ENCODE measurements at regions not wholly inside any gene's neighbourhood (a gene's known extent, or its start where the extent isn't known, plus 50 kb on each side); places are given as distances from the start of the nearest gene placed in this dataset.

DNA sequence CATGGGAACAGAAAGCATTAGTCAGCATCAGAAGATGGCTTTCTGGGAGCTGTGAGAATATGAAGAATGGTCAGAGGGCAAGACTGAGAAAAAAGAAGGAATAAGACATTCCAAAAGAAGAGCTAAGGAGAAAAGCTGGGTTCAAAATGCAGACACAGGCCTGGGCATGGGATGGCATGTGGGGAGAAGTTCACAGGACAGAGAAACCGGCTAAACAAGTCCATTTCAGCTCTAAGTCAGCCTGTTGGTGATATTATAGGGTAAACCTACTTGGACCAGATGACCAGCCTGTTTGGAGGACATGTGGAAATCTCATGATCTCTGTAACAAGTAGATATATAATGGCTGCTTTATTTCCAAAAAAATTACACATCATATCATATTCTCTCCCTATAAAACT lies 91.7 kb upstream of the MEIS1 start:
- Histone ChIP-seq H3K9me2 (replicated peaks; ENCODE audit: low read depth, low read length) (no peaks in the 10 kb centered on the region), H3K27me3 (ENCODE audit: insufficient read depth, low read length, poor library complexity, severe bottlenecking) (no peaks in the 10 kb centered on the region), H3K4me1 (ENCODE audit: insufficient read depth, low read length, poor library complexity, severe bottlenecking) (no peaks in the 10 kb centered on the region), H3K9ac (ENCODE audit: low read depth, low read length, poor library complexity, severe bottlenecking) (no peak overlapping the region), H2AFZ (ENCODE audit: low read length) (no peak overlapping the region), H3K4me3 (ENCODE audit: low read length, poor library complexity, severe bottlenecking) (no peak overlapping the region), H3K9me3 (ENCODE audit: insufficient read depth, low read depth, low read length) (0 out of 2 replicates have a peak, but pooled peaks cover 3% of the 10 kb centered on the region), H3K79me2 (ENCODE audit: insufficient read depth, low read length) (no peaks in the 10 kb centered on the region), H4K20me1 (ENCODE audit: insufficient read depth, low read length, poor library complexity, severe bottlenecking) (no peaks in the 10 kb centered on the region), H3F3A (ENCODE audit: low read depth) (no peaks in the 10 kb centered on the region), H3K4me2 (ENCODE audit: low read depth, low read length, poor library complexity, severe bottlenecking) (no peak overlapping the region), H3K36me3 (ENCODE audit: insufficient read depth, low read length) (no peaks in the 10 kb centered on the region)
- TF ChIP-seq CTCF (conservative IDR thresholded peaks at IDR 0.05; ENCODE audit: low read length) (no peak), EZH2phosphoT487 (IDR thresholded peaks at IDR 0.05; ENCODE audit: borderline replicate concordance) (no peak)

DNA sequence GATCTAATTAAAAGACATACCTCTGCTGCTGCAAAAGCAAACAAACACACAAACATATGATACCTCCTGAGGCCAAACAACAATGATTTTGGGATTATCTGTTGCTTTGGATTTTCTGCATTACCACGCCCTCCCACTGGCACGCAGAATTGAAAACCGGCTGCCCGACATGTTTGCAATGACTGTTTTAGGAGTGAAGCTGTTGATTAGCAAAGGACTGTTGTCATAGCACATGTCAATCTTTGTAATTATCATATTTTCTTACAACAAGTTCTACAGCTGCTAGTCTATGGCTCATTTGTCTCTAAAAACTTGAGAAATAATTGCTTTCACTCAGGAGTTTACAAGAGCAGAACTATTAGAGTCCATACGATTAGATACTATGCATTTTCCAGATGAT lies 94.4 kb upstream of the MEIS1 start:
- no peak overlapping the region for H3K9ac ChIP-seq (ENCODE audit: low read depth, low read length, poor library complexity, severe bottlenecking)
- H3K4me2 ChIP-seq (ENCODE audit: low read depth, low read length, poor library complexity, severe bottlenecking) = no peak overlapping the region
- no peaks in the 10 kb centered on the region for H3K9me2 ChIP-seq (replicated peaks; ENCODE audit: low read depth, low read length)
- H3K36me3 ChIP-seq (ENCODE audit: insufficient read depth, low read length) = no peaks in the 10 kb centered on the region
- no peak overlapping the region for H2AFZ ChIP-seq (ENCODE audit: low read length)
- 0 out of 2 replicates have a peak, but pooled peaks cover 3% of the 10 kb centered on the region for H3K9me3 ChIP-seq (ENCODE audit: insufficient read depth, low read depth, low read length)
- no peak for TF ChIP-seq EZH2phosphoT487 (IDR thresholded peaks at IDR 0.05; ENCODE audit: borderline replicate concordance)
- TF ChIP-seq CTCF (conservative IDR thresholded peaks at IDR 0.05; ENCODE audit: low read length) = no peak
- no peaks in the 10 kb centered on the region for H3K27me3 ChIP-seq (ENCODE audit: insufficient read depth, low read length, poor library complexity, severe bottlenecking)
- H3K4me3 ChIP-seq (ENCODE audit: low read length, poor library complexity, severe bottlenecking) = no peak overlapping the region
- no peaks in the 10 kb centered on the region for H3F3A ChIP-seq (ENCODE audit: low read depth)
- no peaks in the 10 kb centered on the region for H3K4me1 ChIP-seq (ENCODE audit: insufficient read depth, low read length, poor library complexity, severe bottlenecking)
- no peaks in the 10 kb centered on the region for H4K20me1 ChIP-seq (ENCODE audit: insufficient read depth, low read length, poor library complexity, severe bottlenecking)
- H3K79me2 ChIP-seq (ENCODE audit: insufficient read depth, low read length) = no peaks in the 10 kb centered on the region

DNA sequence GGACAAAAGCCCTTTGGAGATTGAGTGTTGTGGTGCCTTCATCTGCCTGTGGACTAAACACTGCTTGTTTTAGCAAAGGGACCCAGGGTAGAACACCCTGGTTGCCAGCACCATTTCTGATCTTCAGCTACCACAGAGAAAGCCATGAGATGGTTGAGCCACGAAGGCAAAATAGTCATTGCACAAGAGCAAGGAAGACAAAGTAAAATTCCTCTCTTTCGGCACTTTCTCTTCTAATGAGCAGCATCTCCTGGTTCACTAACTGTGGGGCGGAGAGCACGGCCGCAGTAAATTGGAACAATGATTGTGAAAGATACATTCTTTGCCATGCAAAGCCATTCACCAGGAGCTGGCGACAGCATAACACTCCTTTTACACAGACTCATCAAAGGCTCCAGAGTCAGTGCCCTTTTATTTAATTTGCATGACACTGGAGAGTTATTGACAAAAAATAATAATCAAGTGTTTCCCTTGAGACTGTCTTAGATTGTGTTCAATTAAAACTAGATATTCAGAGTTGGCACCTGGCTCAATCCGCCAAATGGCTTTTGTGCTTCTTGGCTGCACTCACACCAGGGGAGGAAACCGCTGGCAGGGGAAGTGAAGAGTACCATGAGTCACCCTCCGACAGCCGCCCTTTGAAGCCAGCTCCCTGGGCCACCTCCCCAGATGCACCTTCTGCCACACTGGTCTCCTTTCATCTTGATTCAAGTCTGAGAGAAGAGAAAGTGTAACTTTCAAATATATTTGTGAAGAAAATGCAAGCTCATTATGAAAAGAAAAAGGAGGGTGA lies 100.5 kb upstream of the MEIS1 start:
- Histone ChIP-seq H3K27me3 (ENCODE audit: insufficient read depth, low read length, poor library complexity, severe bottlenecking) (no peaks in the 10 kb centered on the region), H3K9ac (ENCODE audit: low read depth, low read length, poor library complexity, severe bottlenecking) (no peak overlapping the region), H3F3A (ENCODE audit: low read depth) (no peaks in the 10 kb centered on the region), H4K20me1 (ENCODE audit: insufficient read depth, low read length, poor library complexity, severe bottlenecking) (no peaks in the 10 kb centered on the region), H3K4me3 (ENCODE audit: low read length, poor library complexity, severe bottlenecking) (no peak overlapping the region), H3K9me2 (replicated peaks; ENCODE audit: low read depth, low read length) (no peaks in the 10 kb centered on the region), H3K4me2 (ENCODE audit: low read depth, low read length, poor library complexity, severe bottlenecking) (no peak overlapping the region), H3K79me2 (ENCODE audit: insufficient read depth, low read length) (no peaks in the 10 kb centered on the region), H2AFZ (ENCODE audit: low read length) (no peak overlapping the region), H3K36me3 (ENCODE audit: insufficient read depth, low read length) (no peaks in the 10 kb centered on the region), H3K9me3 (ENCODE audit: insufficient read depth, low read depth, low read length) (no peaks in the 10 kb centered on the region), H3K4me1 (ENCODE audit: insufficient read depth, low read length, poor library complexity, severe bottlenecking) (no peaks in the 10 kb centered on the region)
- TF ChIP-seq EZH2phosphoT487 (IDR thresholded peaks at IDR 0.05; ENCODE audit: borderline replicate concordance) (no peak), CTCF (conservative IDR thresholded peaks at IDR 0.05; ENCODE audit: low read length) (no peak)

All from Loucy (cell line).